D721Med (cell line): ENCODE measurements at regions not wholly inside any gene's neighbourhood (a gene's known extent, or its start where the extent isn't known, plus 50 kb on each side); places are given as distances from the start of the nearest gene placed in this dataset.

Source experiments
- DNase-seq: peaks from one replicate; pipeline ENCODE4 v3.0.0; 2011; ENCODE audit warnings: low spot score; ENCODE audit not compliant: insufficient read length
- FAIRE-seq: peaks from 2 replicates; lab custom pipeline; 2011; peaks lifted over from hg19 to GRCh38; lab: Jason Lieb, UNC
- CTCF ChIP-seq: IDR thresholded peaks from 2 replicates; pipeline ENCODE4 v1.5.1; 2012; ENCODE audit warnings: mild to moderate bottlenecking, control low read depth; ENCODE audit not compliant: insufficient read depth; ENCODE audit errors: missing control alignments

GRCh38 chr7:89966067-89966664 is 188.1 kb upstream of the STEAP1 start:
- DNase-seq (no peak), FAIRE-seq (no peak)
- TF ChIP-seq CTCF: no peak

- no peak for TF ChIP-seq CTCF
- DNase-seq (no peak), FAIRE-seq (no peak)
Measured at GRCh38 chr7:89975577-89975976, 178.7 kb upstream of the STEAP1 start.

GRCh38 chr7:89987665-89988064 is 166.6 kb upstream of the STEAP1 start:
- no peak for FAIRE-seq
- no peak for TF ChIP-seq CTCF
- DNase-seq: no peak

GRCh38 chr7:89988074-89988473 is 166.2 kb upstream of the STEAP1 start:
- DNase-seq (no peak), FAIRE-seq (no peak)

GRCh38 chr7:89989454-89989853 is 164.8 kb upstream of the STEAP1 start:
- no peak for TF ChIP-seq CTCF
- no peak for FAIRE-seq
- DNase-seq: no peak

More at GRCh38 chr7:89988074-89988473, 166.2 kb upstream of the STEAP1 start:
- TF ChIP-seq CTCF: no peak

- DNase-seq: no peak
- TF ChIP-seq CTCF: no peak
- FAIRE-seq: no peak
Measured at GRCh38 chr7:89994483-89994882, 159.8 kb upstream of the STEAP1 start.

- FAIRE-seq (no peak), DNase-seq (no peak)
- no peak for TF ChIP-seq CTCF
Measured at GRCh38 chr7:89998554-89998953, 155.7 kb upstream of the STEAP1 start.
